ENCODE measurements at regions not wholly inside any gene's neighbourhood (a gene's known extent, or its start where the extent isn't known, plus 50 kb on each side); places are given as distances from the start of the nearest gene placed in this dataset.

- no peak for DNase-seq
These were observed 69.8 kb upstream of the DAB2 start for GRCh38 chr5:39494534-39494933.

- DNase-seq = no peak
These were observed 69.3 kb upstream of the DAB2 start for GRCh38 chr5:39494107-39494510.

- DNase-seq = no peak
These were observed 66.4 kb upstream of the DAB2 start for GRCh38 chr5:39491210-39491609.

GRCh38 chr5:39489263-39489662 lies 64.5 kb upstream of the DAB2 start:
- DNase-seq = no peak

GRCh38 chr5:39486790-39487189 lies 62.0 kb upstream of the DAB2 start:
- DNase-seq = no peak

GRCh38 chr5:39486361-39486760 lies 61.6 kb upstream of the DAB2 start:
- no peak for DNase-seq

- no peak for DNase-seq
These were observed 60.3 kb upstream of the DAB2 start for GRCh38 chr5:39485079-39485478.

GRCh38 chr5:39484673-39485072 lies 59.9 kb upstream of the DAB2 start:
- DNase-seq = no peak

GRCh38 chr5:39482098-39482497 lies 57.3 kb upstream of the DAB2 start:
- no peak for DNase-seq

- DNase-seq = no peak
These were observed 54.8 kb upstream of the DAB2 start for GRCh38 chr5:39479537-39479936.

GRCh38 chr5:39478863-39479262 lies 54.1 kb upstream of the DAB2 start:
- no peak for DNase-seq

GRCh38 chr5:39476843-39477220 lies 52.1 kb upstream of the DAB2 start:
- DNase-seq = no peak

- DNase-seq = no peak
These were observed 51.4 kb upstream of the DAB2 start for GRCh38 chr5:39475881-39476842.

GRCh38 chr5:39475159-39475571 lies 50.4 kb upstream of the DAB2 start:
- no peak for DNase-seq
